HCT116 (cell line): ENCODE measurements at regions not wholly inside any gene's neighbourhood (a gene's known extent, or its start where the extent isn't known, plus 50 kb on each side); places are given as distances from the start of the nearest gene placed in this dataset.

Experiments
- EZH2 ChIP-seq: fragments of 200-600 bp; sonication (generic); IDR thresholded peaks from 2 replicates; pipeline ENCODE4 v1.6.1; 2017; ENCODE audit warnings: antibody characterized with exemption, mixed run types
- EZH2phosphoT487 ChIP-seq: fragments of 200-600 bp; IDR thresholded peaks from 2 replicates; pipeline ENCODE4 v1.6.1; 2018; ENCODE audit warnings: antibody characterized with exemption, borderline replicate concordance
- POLR2A ChIP-seq: IDR thresholded peaks from 2 replicates; pipeline ENCODE4 v1.7.0; 2011; ENCODE audit warnings: borderline replicate concordance; ENCODE audit not compliant: insufficient read depth, insufficient read length; ENCODE audit errors: extremely low read depth
- RAD21 ChIP-seq: IDR thresholded peaks from 2 replicates; pipeline ENCODE4 v1.6.1; 2012; ENCODE audit warnings: low read depth, mild to moderate bottlenecking
- SP1 ChIP-seq: IDR thresholded peaks from 2 replicates; pipeline ENCODE4 v1.6.1; 2012; ENCODE audit warnings: low read depth
- SRF ChIP-seq: IDR thresholded peaks from 2 replicates; pipeline ENCODE4 v1.6.1; 2012; ENCODE audit warnings: low read depth
- TCF7L2 ChIP-seq: IDR thresholded peaks from 2 replicates; pipeline ENCODE4 v1.7.0; 2011; ENCODE audit warnings: borderline replicate concordance, inconsistent platforms; ENCODE audit not compliant: insufficient read depth, insufficient read length; ENCODE audit errors: extremely low read depth
- TF ChIP-seq, protein P1 (sequence below), 3 experiments: fragments of 200-600 bp in 1 of 3; sonication (generic) in 1 of 3; IDR thresholded peaks in 2 of 3; conservative IDR thresholded peaks in 1 of 3; 2 replicates each; pipeline ENCODE4 v1.5.1; 2012 to 2017; ENCODE audit warnings: low read depth in 2 of 3, low read length in 2 of 3, antibody characterized with exemption in 1 of 3, borderline replicate concordance in 1 of 3, control low read depth in 1 of 3, mild to moderate bottlenecking in 1 of 3, mixed read lengths in 1 of 3, mixed run types in 1 of 3, moderate library complexity in 1 of 3; ENCODE audit not compliant: insufficient read depth in 1 of 3
- TF ChIP-seq, protein P2 (sequence below): IDR thresholded peaks from 2 replicates; pipeline ENCODE4 v1.6.1; 2012
- TF ChIP-seq, protein P3 (sequence below): IDR thresholded peaks from 2 replicates; pipeline ENCODE4 v1.6.1; 2012
- TF ChIP-seq, protein P4 (sequence below): IDR thresholded peaks from 2 replicates; pipeline ENCODE4 v1.6.1; 2012; ENCODE audit warnings: low read depth

DNA sequence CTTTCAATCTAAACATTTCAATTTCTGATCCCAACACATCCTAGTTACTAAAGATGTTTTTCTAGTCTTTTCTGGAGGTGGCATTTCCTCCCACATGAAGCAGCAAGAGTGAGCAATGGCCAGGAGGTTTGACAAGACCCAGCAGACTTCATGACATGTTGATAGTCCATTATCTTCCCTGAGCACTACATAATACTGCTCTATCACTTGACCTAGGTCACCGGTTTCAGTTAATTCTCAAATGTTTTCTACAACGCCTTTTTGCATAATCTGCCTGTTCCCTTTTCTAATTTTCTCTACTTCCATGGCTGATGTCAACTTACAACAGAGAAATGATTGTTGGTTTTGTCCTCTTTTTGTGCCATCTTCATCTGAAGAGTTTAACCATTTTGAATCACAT is 62.0 kb upstream of the GPRIN3 start:
- TF ChIP-seq EZH2 (no peak), EZH2phosphoT487 (no peak), RAD21 (no peak), TCF7L2 (no peak), POLR2A (no peak), SP1 (no peak), SRF (no peak)
- TF ChIP-seq, protein P1, sequence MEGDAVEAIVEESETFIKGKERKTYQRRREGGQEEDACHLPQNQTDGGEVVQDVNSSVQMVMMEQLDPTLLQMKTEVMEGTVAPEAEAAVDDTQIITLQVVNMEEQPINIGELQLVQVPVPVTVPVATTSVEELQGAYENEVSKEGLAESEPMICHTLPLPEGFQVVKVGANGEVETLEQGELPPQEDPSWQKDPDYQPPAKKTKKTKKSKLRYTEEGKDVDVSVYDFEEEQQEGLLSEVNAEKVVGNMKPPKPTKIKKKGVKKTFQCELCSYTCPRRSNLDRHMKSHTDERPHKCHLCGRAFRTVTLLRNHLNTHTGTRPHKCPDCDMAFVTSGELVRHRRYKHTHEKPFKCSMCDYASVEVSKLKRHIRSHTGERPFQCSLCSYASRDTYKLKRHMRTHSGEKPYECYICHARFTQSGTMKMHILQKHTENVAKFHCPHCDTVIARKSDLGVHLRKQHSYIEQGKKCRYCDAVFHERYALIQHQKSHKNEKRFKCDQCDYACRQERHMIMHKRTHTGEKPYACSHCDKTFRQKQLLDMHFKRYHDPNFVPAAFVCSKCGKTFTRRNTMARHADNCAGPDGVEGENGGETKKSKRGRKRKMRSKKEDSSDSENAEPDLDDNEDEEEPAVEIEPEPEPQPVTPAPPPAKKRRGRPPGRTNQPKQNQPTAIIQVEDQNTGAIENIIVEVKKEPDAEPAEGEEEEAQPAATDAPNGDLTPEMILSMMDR (IDR thresholded peaks at IDR 0.05 in 2 of 3, conservative IDR thresholded peaks at IDR 0.05 in 1 of 3; ENCODE audit: borderline replicate concordance in 1 of 3, insufficient read depth in 1 of 3, low read depth in 2 of 3, low read length in 2 of 3): no peak
- TF ChIP-seq, protein P2, sequence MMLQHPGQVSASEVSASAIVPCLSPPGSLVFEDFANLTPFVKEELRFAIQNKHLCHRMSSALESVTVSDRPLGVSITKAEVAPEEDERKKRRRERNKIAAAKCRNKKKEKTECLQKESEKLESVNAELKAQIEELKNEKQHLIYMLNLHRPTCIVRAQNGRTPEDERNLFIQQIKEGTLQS: no peak
- TF ChIP-seq, protein P3, sequence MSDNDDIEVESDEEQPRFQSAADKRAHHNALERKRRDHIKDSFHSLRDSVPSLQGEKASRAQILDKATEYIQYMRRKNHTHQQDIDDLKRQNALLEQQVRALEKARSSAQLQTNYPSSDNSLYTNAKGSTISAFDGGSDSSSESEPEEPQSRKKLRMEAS: no peak
- TF ChIP-seq, protein P4, sequence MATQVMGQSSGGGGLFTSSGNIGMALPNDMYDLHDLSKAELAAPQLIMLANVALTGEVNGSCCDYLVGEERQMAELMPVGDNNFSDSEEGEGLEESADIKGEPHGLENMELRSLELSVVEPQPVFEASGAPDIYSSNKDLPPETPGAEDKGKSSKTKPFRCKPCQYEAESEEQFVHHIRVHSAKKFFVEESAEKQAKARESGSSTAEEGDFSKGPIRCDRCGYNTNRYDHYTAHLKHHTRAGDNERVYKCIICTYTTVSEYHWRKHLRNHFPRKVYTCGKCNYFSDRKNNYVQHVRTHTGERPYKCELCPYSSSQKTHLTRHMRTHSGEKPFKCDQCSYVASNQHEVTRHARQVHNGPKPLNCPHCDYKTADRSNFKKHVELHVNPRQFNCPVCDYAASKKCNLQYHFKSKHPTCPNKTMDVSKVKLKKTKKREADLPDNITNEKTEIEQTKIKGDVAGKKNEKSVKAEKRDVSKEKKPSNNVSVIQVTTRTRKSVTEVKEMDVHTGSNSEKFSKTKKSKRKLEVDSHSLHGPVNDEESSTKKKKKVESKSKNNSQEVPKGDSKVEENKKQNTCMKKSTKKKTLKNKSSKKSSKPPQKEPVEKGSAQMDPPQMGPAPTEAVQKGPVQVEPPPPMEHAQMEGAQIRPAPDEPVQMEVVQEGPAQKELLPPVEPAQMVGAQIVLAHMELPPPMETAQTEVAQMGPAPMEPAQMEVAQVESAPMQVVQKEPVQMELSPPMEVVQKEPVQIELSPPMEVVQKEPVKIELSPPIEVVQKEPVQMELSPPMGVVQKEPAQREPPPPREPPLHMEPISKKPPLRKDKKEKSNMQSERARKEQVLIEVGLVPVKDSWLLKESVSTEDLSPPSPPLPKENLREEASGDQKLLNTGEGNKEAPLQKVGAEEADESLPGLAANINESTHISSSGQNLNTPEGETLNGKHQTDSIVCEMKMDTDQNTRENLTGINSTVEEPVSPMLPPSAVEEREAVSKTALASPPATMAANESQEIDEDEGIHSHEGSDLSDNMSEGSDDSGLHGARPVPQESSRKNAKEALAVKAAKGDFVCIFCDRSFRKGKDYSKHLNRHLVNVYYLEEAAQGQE: no peak
